SK-N-SH (cell line): ENCODE measurements at regions not wholly inside any gene's neighbourhood (a gene's known extent, or its start where the extent isn't known, plus 50 kb on each side); places are given as distances from the start of the nearest gene placed in this dataset.

ENCODE experiments used
- CTCF ChIA-PET: fragments of 300-600, 350-600 bp; formaldehyde crosslinking; extraction: SDS; loops from one replicate; lab custom pipeline; 2021; lab: Yijun Ruan, JAX
- POLR2A ChIA-PET: fragments of 350-600 bp; sonication (Branson Sonifier 250); formaldehyde crosslinking; extraction: SDS; loops from one replicate; lab custom pipeline; 2020; ENCODE audit warnings: antibody characterized with exemption, inconsistent platforms; lab: Yijun Ruan, JAX
- DNase-seq: peaks from one replicate; pipeline ENCODE4 v3.0.0; 2012
- H2AFZ ChIP-seq: fragments of 200-600 bp; sonication (generic); 2 replicates; pipeline ENCODE4 v1.8.1; 2016; ENCODE audit warnings: antibody characterized with exemption, mild to moderate bottlenecking, low read depth
- H3F3A ChIP-seq: fragments of 200-600 bp; sonication (generic); replicated peaks from 2 replicates; pipeline ENCODE3; 2016; ENCODE audit warnings: antibody characterized with exemption, mild to moderate bottlenecking; ENCODE audit not compliant: insufficient read depth
- H3K27ac ChIP-seq, 2 experiments: fragments of 200-500 bp in 1 of 2; fragments of 200-600 bp in 1 of 2; sonication (Bioruptor generic) in 1 of 2; sonication (generic), shearing (Covaris generic) in 1 of 2; 2 replicates each; pipeline versions ENCODE4 v1.5.1 to v1.6.1; 2014 to 2016; ENCODE audit warnings: low read depth in 2 of 2, inconsistent platforms in 1 of 2, low read length in 1 of 2, mild to moderate bottlenecking in 1 of 2, mixed read lengths in 1 of 2
- H3K27me3 ChIP-seq: fragments of 200-600 bp; sonication (generic), shearing (Covaris generic); 2 replicates; pipeline ENCODE4 v1.6.1; 2016; ENCODE audit warnings: mixed run types; ENCODE audit not compliant: insufficient read depth
- H3K36me3 ChIP-seq, 2 experiments: fragments of 200-500 bp in 1 of 2; fragments of 200-600 bp in 1 of 2; sonication (Bioruptor generic) in 1 of 2; sonication (generic) in 1 of 2; replicated peaks in 1 of 2; 2 replicates each; pipeline versions ENCODE3 to v1.5.1; 2014 to 2016; ENCODE audit warnings: low read length in 1 of 2, mild to moderate bottlenecking in 1 of 2; ENCODE audit not compliant: insufficient read depth in 2 of 2, control insufficient read depth in 1 of 2
- H3K4me1 ChIP-seq, 2 experiments: fragments of 200-500 bp in 1 of 2; fragments of 200-600 bp in 1 of 2; sonication (Bioruptor generic) in 1 of 2; sonication (generic), shearing (Covaris generic) in 1 of 2; 2 replicates each; pipeline versions ENCODE4 v1.5.1 to v1.6.1; 2014 to 2016; ENCODE audit warnings: low read depth in 1 of 2, low read length in 1 of 2, mixed run types in 1 of 2; ENCODE audit not compliant: insufficient read depth in 2 of 2, control insufficient read depth in 1 of 2
- H3K4me2 ChIP-seq: fragments of 200-600 bp; sonication (generic), shearing (Covaris generic); 2 replicates; pipeline ENCODE4 v1.6.1; 2017; ENCODE audit warnings: mixed run types
- H3K4me3 ChIP-seq, 2 experiments: fragments of 200-500 bp in 1 of 2; fragments of 200-600 bp in 1 of 2; sonication (Bioruptor generic) in 1 of 2; sonication (generic), shearing (Covaris generic) in 1 of 2; 2 replicates each; pipeline versions ENCODE4 v1.5.1 to v1.8.1; 2014 to 2016; ENCODE audit warnings: low read depth in 2 of 2, inconsistent platforms in 1 of 2, low read length in 1 of 2, mild to moderate bottlenecking in 1 of 2, mixed read lengths in 1 of 2, moderate library complexity in 1 of 2
- H3K79me2 ChIP-seq: fragments of 200-600 bp; sonication (generic); 2 replicates; pipeline ENCODE4 v1.8.1; 2017; ENCODE audit warnings: mild to moderate bottlenecking; ENCODE audit not compliant: insufficient read depth
- H3K9ac ChIP-seq: fragments of 200-600 bp; sonication (generic); 2 replicates; pipeline ENCODE4 v1.6.1; 2017; ENCODE audit warnings: mixed run types
- H3K9me2 ChIP-seq: fragments of 200-600 bp; sonication (generic); 2 replicates; pipeline ENCODE4 v1.6.1; 2017; ENCODE audit warnings: mixed run types
- H3K9me3 ChIP-seq: fragments of 200-600 bp; sonication (generic); 2 replicates; pipeline ENCODE4 v1.6.1; 2017; ENCODE audit warnings: mixed run types, mild to moderate bottlenecking, moderate library complexity
- H4K20me1 ChIP-seq: fragments of 200-600 bp; sonication (generic); 2 replicates; pipeline ENCODE4 v1.6.1; 2017; ENCODE audit warnings: mild to moderate bottlenecking, mixed run types; ENCODE audit not compliant: insufficient read depth
- CHD2 ChIP-seq: fragments of 150-350 bp; IDR thresholded peaks from 2 replicates; pipeline ENCODE4 v1.6.1; 2018; ENCODE audit warnings: low read length; ENCODE audit not compliant: partially characterized antibody
- FOSL2 ChIP-seq: IDR thresholded peaks from 2 replicates; pipeline ENCODE4 v1.4.0; 2012; ENCODE audit warnings: low read depth, mild to moderate bottlenecking, moderate library complexity, borderline replicate concordance
- GABPA ChIP-seq: IDR thresholded peaks from 2 replicates; pipeline ENCODE4 v1.4.0; 2012; ENCODE audit warnings: low read depth, mild to moderate bottlenecking
- IRF3 ChIP-seq: fragments of 150-350 bp; IDR thresholded peaks from 2 replicates; pipeline ENCODE4 v1.6.1; 2016; ENCODE audit warnings: mild to moderate bottlenecking, low read depth, low read length
- JUND ChIP-seq: IDR thresholded peaks from 2 replicates; pipeline ENCODE4 v1.4.0; 2012
- MEF2A ChIP-seq: IDR thresholded peaks from 2 replicates; pipeline ENCODE4 v1.4.0; 2012; ENCODE audit warnings: low read depth, borderline replicate concordance
- NFIC ChIP-seq: IDR thresholded peaks from 2 replicates; pipeline ENCODE4 v1.4.0; 2012; ENCODE audit warnings: borderline replicate concordance
- NRF1 ChIP-seq: IDR thresholded peaks from 2 replicates; pipeline ENCODE4 v1.6.1; 2012; ENCODE audit warnings: low read depth, mild to moderate bottlenecking, low read length
- PBX3 ChIP-seq: IDR thresholded peaks from 2 replicates; pipeline ENCODE4; 2012
- RXRA ChIP-seq: IDR thresholded peaks from 2 replicates; pipeline ENCODE4 v1.4.0; 2012; ENCODE audit warnings: low read depth, mild to moderate bottlenecking, borderline replicate concordance
- SMC3 ChIP-seq: IDR thresholded peaks from 2 replicates; pipeline ENCODE4 v1.6.1; 2012; ENCODE audit warnings: low read depth, low read length, improper control_type of control experiment
- TCF12 ChIP-seq: IDR thresholded peaks from 2 replicates; pipeline ENCODE4 v1.4.0; 2012
- TEAD4 ChIP-seq: IDR thresholded peaks from 2 replicates; pipeline ENCODE4 v1.4.0; 2012; ENCODE audit warnings: mild to moderate bottlenecking, borderline replicate concordance; ENCODE audit not compliant: insufficient read depth
- USF1 ChIP-seq: IDR thresholded peaks from 2 replicates; pipeline ENCODE4 v1.4.0; 2012; ENCODE audit warnings: low read depth, borderline replicate concordance
- USF2 ChIP-seq: fragments of 150-350 bp; IDR thresholded peaks from 2 replicates; pipeline ENCODE4 v1.6.1; 2017; ENCODE audit warnings: antibody characterized with exemption, low read length, low read depth, borderline replicate concordance
- YY1 ChIP-seq: IDR thresholded peaks from 2 replicates; pipeline ENCODE4 v1.4.0; 2012; ENCODE audit warnings: low read depth, mild to moderate bottlenecking
- WGBS: methylation state at CpG from one replicate; pipeline ENCODE4 v1.1.6; 2017; ENCODE audit warnings: low lambda C conversion rate; 5-methylcytosine and 5-hydroxymethylcytosine counted together

- ChIA-PET CTCF (interaction anchor here (0.6 kb wide), 1 partner anchor 568 kb away, joined by 3 read pairs; no protein-coding TSS in a partner anchor), POLR2A (no interaction called here)
- Histone ChIP-seq H3K27ac (no peak overlapping the region), H3K4me2 (no peak overlapping the region), H4K20me1 (no peaks in the 10 kb centered on the region), H3K27me3 (no peaks in the 10 kb centered on the region), H3K9me3 (no peaks in the 10 kb centered on the region; the same call in 1 of the 2 replicates), H3K79me2 (no peaks in the 10 kb centered on the region), H2AFZ (no peak overlapping the region), H3K9ac (no peak overlapping the region), H3K9me2 (no peaks in the 10 kb centered on the region), H3F3A (no peaks in the 10 kb centered on the region), H3K4me3 (no peak overlapping the region), H3K36me3 (no peaks in the 10 kb centered on the region), H3K4me1 (no peaks in the 10 kb centered on the region; a peak in 2 of 4 replicates)
- TF ChIP-seq NFIC, result 0 out of 2 replicates have a peak, but pooled peaks have one; percentile 3
- no peak for TF ChIP-seq FOSL2
- WGBS, result 74% methylated on average over 4 of the region's 5 CpGs
- DNase-seq, result no peak
Observed at GRCh38 chr3:55297706-55298105, 189.4 kb downstream of the WNT5A start.

- no peak overlapping the region for H3K4me2 ChIP-seq
- CTCF ChIA-PET, result interaction anchor here (1.0 kb wide), 1 partner anchor 116 kb away, joined by 3 read pairs; no protein-coding TSS in a partner anchor
- H3K9ac ChIP-seq, result no peak overlapping the region
- H3K27me3 ChIP-seq, result no peaks in the 10 kb centered on the region
- no peaks in the 10 kb centered on the region for H3K79me2 ChIP-seq
- TF ChIP-seq SMC3 (no peak), CHD2 (no peak), NRF1 (no peak)
- no peak overlapping the region for H3K4me3 ChIP-seq
- H3K4me1 ChIP-seq, result no peaks in the 10 kb centered on the region; a peak in 2 of 4 replicates
- no peak overlapping the region for H3K27ac ChIP-seq
- DNase-seq, result no peak
- H2AFZ ChIP-seq, result no peak overlapping the region
- H3K9me3 ChIP-seq, result no peaks in the 10 kb centered on the region; the same call in 1 of the 2 replicates
- 91% methylated on average over 2 of the region's 2 CpGs for WGBS
- no peaks in the 10 kb centered on the region for H3K9me2 ChIP-seq
- H3F3A ChIP-seq, result no peaks in the 10 kb centered on the region
- H4K20me1 ChIP-seq, result no peaks in the 10 kb centered on the region
- no peaks in the 10 kb centered on the region for H3K36me3 ChIP-seq
- POLR2A ChIA-PET, result no interaction called here
Observed at GRCh38 chr3:55297245-55297644, 189.9 kb downstream of the WNT5A start.

GRCh38 chr3:55296791-55297190, 190.3 kb downstream of the WNT5A start:
- no peaks in the 10 kb centered on the region for H3K36me3 ChIP-seq

More at GRCh38 chr3:55296791-55297190, 190.3 kb downstream of the WNT5A start:
- Histone ChIP-seq H3K27me3 (no peaks in the 10 kb centered on the region), H3K4me2 (no peak overlapping the region), H3K79me2 (no peaks in the 10 kb centered on the region), H3K9ac (no peak overlapping the region), H2AFZ (no peak overlapping the region), H3K4me1 (no peaks in the 10 kb centered on the region; a peak in 2 of 4 replicates), H4K20me1 (no peaks in the 10 kb centered on the region), H3K9me3 (no peaks in the 10 kb centered on the region; the same call in 1 of the 2 replicates), H3K4me3 (no peak overlapping the region), H3F3A (no peaks in the 10 kb centered on the region), H3K27ac (peak overlapping the region in 1 of 2 experiments; percentile 62; a peak in 1 of 4 replicates), H3K9me2 (no peaks in the 10 kb centered on the region)
- WGBS, result 73% methylated on average over 1 of the region's 1 CpG
- TF ChIP-seq TEAD4, result no peak
- TF ChIP-seq RXRA, result no peak
- no peak for TF ChIP-seq MEF2A
- TF ChIP-seq IRF3, result no peak
- TF ChIP-seq NFIC, result no peak
- no peak for TF ChIP-seq YY1
- no peak for TF ChIP-seq JUND
- no peak for TF ChIP-seq TCF12
- no peak for TF ChIP-seq NRF1
- no peak for TF ChIP-seq USF2
- TF ChIP-seq PBX3, result no peak
- TF ChIP-seq GABPA, result no peak
- TF ChIP-seq USF1, result no peak
- CTCF ChIA-PET, result interaction anchor here (1.0 kb wide), 1 partner anchor 116 kb away, joined by 3 read pairs; no protein-coding TSS in a partner anchor
- DNase-seq, result no peak
- POLR2A ChIA-PET, result no interaction called here
